ENCODE measurements at regions not wholly inside any gene's neighbourhood (a gene's known extent, or its start where the extent isn't known, plus 50 kb on each side); places are given as distances from the start of the nearest gene placed in this dataset.
A peak's percentile ranks its signal among the peaks of the same experiment; 100 is the strongest.

- no peaks in the 10 kb centered on the region for H3F3A ChIP-seq (ENCODE audit: control insufficient read depth, insufficient read depth)
- H3K4me2 ChIP-seq (ENCODE audit: low read length), result no peak overlapping the region
- TF ChIP-seq EZH2phosphoT487 (IDR thresholded peaks at IDR 0.05; ENCODE audit: borderline replicate concordance, low read length) (no peak), CTCF (IDR thresholded peaks at IDR 0.05; ENCODE audit: low read depth, low read length, poor library complexity, severe bottlenecking) (peak; percentile 81)
- H3K36me3 ChIP-seq (ENCODE audit: control insufficient read depth, low read length), result no peaks in the 10 kb centered on the region
- H3K27me3 ChIP-seq (ENCODE audit: control insufficient read depth, low read length), result no peaks in the 10 kb centered on the region
- no peaks in the 10 kb centered on the region for H3K9me2 ChIP-seq (replicated peaks; ENCODE audit: control insufficient read depth, low read length)
- H3K4me1 ChIP-seq (ENCODE audit: control insufficient read depth, low read length), result no peaks in the 10 kb centered on the region
- no peak overlapping the region for H3K4me3 ChIP-seq (ENCODE audit: low read length)
- H3K9me3 ChIP-seq (ENCODE audit: control insufficient read depth, insufficient read depth, low read length), result no peaks in the 10 kb centered on the region
- no peak overlapping the region for H3K27ac ChIP-seq (ENCODE audit: low read depth, low read length)
- no peaks in the 10 kb centered on the region for H3K79me2 ChIP-seq (ENCODE audit: control insufficient read depth, low read length)
- H4K20me1 ChIP-seq (ENCODE audit: control insufficient read depth, insufficient read depth, low read depth, low read length), result no peaks in the 10 kb centered on the region
These were observed 120.0 kb upstream of the PLPP4 start for GRCh38 chr10:120336911-120337540.

- H3K79me2 ChIP-seq (ENCODE audit: control insufficient read depth, low read length), result no peaks in the 10 kb centered on the region
- no peak overlapping the region for H3K4me2 ChIP-seq (ENCODE audit: low read length)
- TF ChIP-seq EZH2phosphoT487 (IDR thresholded peaks at IDR 0.05; ENCODE audit: borderline replicate concordance, low read length) (no peak), CTCF (IDR thresholded peaks at IDR 0.05; ENCODE audit: low read depth, low read length, poor library complexity, severe bottlenecking) (no peak)
- H3K9me3 ChIP-seq (ENCODE audit: control insufficient read depth, insufficient read depth, low read length), result no peaks in the 10 kb centered on the region
- no peaks in the 10 kb centered on the region for H3K9me2 ChIP-seq (replicated peaks; ENCODE audit: control insufficient read depth, low read length)
- no peaks in the 10 kb centered on the region for H3F3A ChIP-seq (ENCODE audit: control insufficient read depth, insufficient read depth)
- H3K27me3 ChIP-seq (ENCODE audit: control insufficient read depth, low read length), result no peaks in the 10 kb centered on the region
- no peaks in the 10 kb centered on the region for H3K36me3 ChIP-seq (ENCODE audit: control insufficient read depth, low read length)
- H3K27ac ChIP-seq (ENCODE audit: low read depth, low read length), result no peak overlapping the region
- H3K4me1 ChIP-seq (ENCODE audit: control insufficient read depth, low read length), result no peaks in the 10 kb centered on the region
- H4K20me1 ChIP-seq (ENCODE audit: control insufficient read depth, insufficient read depth, low read depth, low read length), result no peaks in the 10 kb centered on the region
- H3K4me3 ChIP-seq (ENCODE audit: low read length), result no peak overlapping the region
These were observed 114.8 kb upstream of the PLPP4 start for GRCh38 chr10:120342115-120342714.

- Histone ChIP-seq H3K79me2 (ENCODE audit: control insufficient read depth, low read length) (no peaks in the 10 kb centered on the region), H3K27ac (ENCODE audit: low read depth, low read length) (no peak overlapping the region), H3K4me2 (ENCODE audit: low read length) (no peak overlapping the region), H3K36me3 (ENCODE audit: control insufficient read depth, low read length) (no peaks in the 10 kb centered on the region), H3K27me3 (ENCODE audit: control insufficient read depth, low read length) (no peaks in the 10 kb centered on the region), H4K20me1 (ENCODE audit: control insufficient read depth, insufficient read depth, low read depth, low read length) (no peaks in the 10 kb centered on the region), H3K4me3 (ENCODE audit: low read length) (no peak overlapping the region), H3K9me2 (replicated peaks; ENCODE audit: control insufficient read depth, low read length) (no peaks in the 10 kb centered on the region), H3F3A (ENCODE audit: control insufficient read depth, insufficient read depth) (no peaks in the 10 kb centered on the region), H3K4me1 (ENCODE audit: control insufficient read depth, low read length) (no peaks in the 10 kb centered on the region), H3K9me3 (ENCODE audit: control insufficient read depth, insufficient read depth, low read length) (no peaks in the 10 kb centered on the region)
- TF ChIP-seq EZH2phosphoT487 (IDR thresholded peaks at IDR 0.05; ENCODE audit: borderline replicate concordance, low read length) (no peak), CTCF (IDR thresholded peaks at IDR 0.05; ENCODE audit: low read depth, low read length, poor library complexity, severe bottlenecking) (no peak)
These were observed 111.8 kb upstream of the PLPP4 start for GRCh38 chr10:120345186-120345585.
